ENCODE measurements at regions not wholly inside any gene's neighbourhood (a gene's known extent, or its start where the extent isn't known, plus 50 kb on each side); places are given as distances from the start of the nearest gene placed in this dataset.

DNA sequence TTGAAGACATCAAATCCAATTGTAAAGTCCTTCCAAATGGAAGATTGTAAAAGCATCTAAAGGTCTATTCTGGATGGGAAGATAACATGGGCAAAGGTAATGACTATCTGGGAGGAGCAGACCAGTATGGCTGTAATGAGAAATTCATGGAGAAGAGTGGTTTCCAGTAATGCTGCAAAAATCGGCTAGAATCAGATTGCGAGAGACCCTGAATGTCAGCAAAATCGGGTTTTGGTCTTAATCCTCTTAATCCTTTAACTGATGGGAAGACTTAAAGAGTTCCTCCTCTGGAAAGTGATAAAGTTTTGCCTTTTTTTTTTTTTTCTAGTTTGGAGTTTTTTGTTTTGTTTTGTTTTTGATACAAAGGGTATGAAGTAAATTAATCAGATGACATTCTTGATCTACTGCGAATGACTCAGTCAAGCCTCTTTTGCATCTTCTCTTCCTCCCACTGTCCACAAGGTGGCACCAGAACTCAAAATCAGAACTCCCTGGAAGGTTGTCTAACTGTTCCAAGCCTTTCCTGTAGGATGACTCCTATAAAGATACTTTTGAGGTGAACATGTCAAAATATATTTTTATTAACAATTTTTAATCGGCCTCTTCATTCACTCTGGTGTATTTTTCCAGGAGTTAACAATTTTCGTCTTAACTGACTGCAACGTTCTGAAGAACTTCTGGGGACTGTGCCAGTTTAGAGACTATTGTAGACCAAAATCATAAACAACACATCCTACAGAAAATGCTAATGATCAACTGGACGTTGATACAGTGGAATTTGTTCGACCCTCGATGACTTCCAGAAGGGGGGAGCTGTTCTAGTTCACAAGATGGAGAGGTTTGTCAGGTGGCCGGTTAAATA, 213.3 kb upstream of the MIR17HG start:
- TF ChIP-seq, protein P1, sequence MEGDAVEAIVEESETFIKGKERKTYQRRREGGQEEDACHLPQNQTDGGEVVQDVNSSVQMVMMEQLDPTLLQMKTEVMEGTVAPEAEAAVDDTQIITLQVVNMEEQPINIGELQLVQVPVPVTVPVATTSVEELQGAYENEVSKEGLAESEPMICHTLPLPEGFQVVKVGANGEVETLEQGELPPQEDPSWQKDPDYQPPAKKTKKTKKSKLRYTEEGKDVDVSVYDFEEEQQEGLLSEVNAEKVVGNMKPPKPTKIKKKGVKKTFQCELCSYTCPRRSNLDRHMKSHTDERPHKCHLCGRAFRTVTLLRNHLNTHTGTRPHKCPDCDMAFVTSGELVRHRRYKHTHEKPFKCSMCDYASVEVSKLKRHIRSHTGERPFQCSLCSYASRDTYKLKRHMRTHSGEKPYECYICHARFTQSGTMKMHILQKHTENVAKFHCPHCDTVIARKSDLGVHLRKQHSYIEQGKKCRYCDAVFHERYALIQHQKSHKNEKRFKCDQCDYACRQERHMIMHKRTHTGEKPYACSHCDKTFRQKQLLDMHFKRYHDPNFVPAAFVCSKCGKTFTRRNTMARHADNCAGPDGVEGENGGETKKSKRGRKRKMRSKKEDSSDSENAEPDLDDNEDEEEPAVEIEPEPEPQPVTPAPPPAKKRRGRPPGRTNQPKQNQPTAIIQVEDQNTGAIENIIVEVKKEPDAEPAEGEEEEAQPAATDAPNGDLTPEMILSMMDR (IDR thresholded peaks at IDR 0.05; ENCODE audit: insufficient read depth, low read length) = peak; percentile 43
- TF ChIP-seq POLR2AphosphoS5 (IDR thresholded peaks at IDR 0.05; ENCODE audit: low read depth) (no peak), SPI1 (IDR thresholded peaks at IDR 0.05; ENCODE audit: borderline replicate concordance, low read depth) (no peak)
- TF ChIP-seq, protein P2, sequence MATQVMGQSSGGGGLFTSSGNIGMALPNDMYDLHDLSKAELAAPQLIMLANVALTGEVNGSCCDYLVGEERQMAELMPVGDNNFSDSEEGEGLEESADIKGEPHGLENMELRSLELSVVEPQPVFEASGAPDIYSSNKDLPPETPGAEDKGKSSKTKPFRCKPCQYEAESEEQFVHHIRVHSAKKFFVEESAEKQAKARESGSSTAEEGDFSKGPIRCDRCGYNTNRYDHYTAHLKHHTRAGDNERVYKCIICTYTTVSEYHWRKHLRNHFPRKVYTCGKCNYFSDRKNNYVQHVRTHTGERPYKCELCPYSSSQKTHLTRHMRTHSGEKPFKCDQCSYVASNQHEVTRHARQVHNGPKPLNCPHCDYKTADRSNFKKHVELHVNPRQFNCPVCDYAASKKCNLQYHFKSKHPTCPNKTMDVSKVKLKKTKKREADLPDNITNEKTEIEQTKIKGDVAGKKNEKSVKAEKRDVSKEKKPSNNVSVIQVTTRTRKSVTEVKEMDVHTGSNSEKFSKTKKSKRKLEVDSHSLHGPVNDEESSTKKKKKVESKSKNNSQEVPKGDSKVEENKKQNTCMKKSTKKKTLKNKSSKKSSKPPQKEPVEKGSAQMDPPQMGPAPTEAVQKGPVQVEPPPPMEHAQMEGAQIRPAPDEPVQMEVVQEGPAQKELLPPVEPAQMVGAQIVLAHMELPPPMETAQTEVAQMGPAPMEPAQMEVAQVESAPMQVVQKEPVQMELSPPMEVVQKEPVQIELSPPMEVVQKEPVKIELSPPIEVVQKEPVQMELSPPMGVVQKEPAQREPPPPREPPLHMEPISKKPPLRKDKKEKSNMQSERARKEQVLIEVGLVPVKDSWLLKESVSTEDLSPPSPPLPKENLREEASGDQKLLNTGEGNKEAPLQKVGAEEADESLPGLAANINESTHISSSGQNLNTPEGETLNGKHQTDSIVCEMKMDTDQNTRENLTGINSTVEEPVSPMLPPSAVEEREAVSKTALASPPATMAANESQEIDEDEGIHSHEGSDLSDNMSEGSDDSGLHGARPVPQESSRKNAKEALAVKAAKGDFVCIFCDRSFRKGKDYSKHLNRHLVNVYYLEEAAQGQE (IDR thresholded peaks at IDR 0.05; ENCODE audit: insufficient replicate concordance, low read depth) = no peak
